MM.1S (cell line): ENCODE measurements at regions not wholly inside any gene's neighbourhood (a gene's known extent, or its start where the extent isn't known, plus 50 kb on each side); places are given as distances from the start of the nearest gene placed in this dataset.

Experiments used
- DNase-seq: peaks from one replicate; pipeline ENCODE4 v3.0.0-alpha.2; 2015
- H2AFZ ChIP-seq: fragments of 300-600 bp; sonication (generic); 2 replicates; pipeline ENCODE4 v1.6.0; 2016; ENCODE audit warnings: antibody characterized with exemption, low read length
- H3F3A ChIP-seq: fragments of 300-600 bp; sonication (generic); 2 replicates; pipeline ENCODE4 v1.6.1; 2016; ENCODE audit warnings: mild to moderate bottlenecking, antibody characterized with exemption, low read length, moderate library complexity, mixed read lengths; ENCODE audit not compliant: insufficient read depth
- H3K27ac ChIP-seq: fragments of 300-600 bp; sonication (generic); 2 replicates; pipeline ENCODE4 v1.5.1; 2016; ENCODE audit warnings: mild to moderate bottlenecking, low read length
- H3K27me3 ChIP-seq: fragments of 300-600 bp; sonication (generic); replicated peaks from 2 replicates; pipeline ENCODE4 v1.6.0; 2016; ENCODE audit warnings: low read length; ENCODE audit not compliant: insufficient read depth
- H3K36me3 ChIP-seq: fragments of 300-600 bp; sonication (generic); replicated peaks from 2 replicates; pipeline ENCODE4 v1.6.1; 2016; ENCODE audit warnings: mild to moderate bottlenecking, low read length, mixed read lengths; ENCODE audit not compliant: insufficient read depth
- H3K4me1 ChIP-seq: fragments of 300-600 bp; sonication (generic); 2 replicates; pipeline ENCODE4 v1.6.1; 2016; ENCODE audit warnings: low read length, mixed read lengths
- H3K4me2 ChIP-seq: fragments of 300-600 bp; sonication (generic); 2 replicates; pipeline ENCODE4 v1.6.0; 2016; ENCODE audit warnings: low read depth, low read length
- H3K4me3 ChIP-seq: fragments of 300-600 bp; sonication (generic); 2 replicates; pipeline ENCODE4 v1.5.1; 2016; ENCODE audit warnings: low read length, mixed read lengths
- H3K79me2 ChIP-seq: fragments of 300-600 bp; sonication (generic); 2 replicates; pipeline ENCODE4 v1.6.1; 2016; ENCODE audit warnings: mixed run types, low read length, mixed read lengths
- H3K9ac ChIP-seq: fragments of 300-600 bp; sonication (generic); 2 replicates; pipeline ENCODE4 v1.6.1; 2016; ENCODE audit warnings: low read length, mixed read lengths
- H3K9me2 ChIP-seq: fragments of 300-600 bp; sonication (generic); replicated peaks from 2 replicates; pipeline ENCODE4 v1.6.1; 2016; ENCODE audit warnings: mild to moderate bottlenecking, low read length, mixed read lengths; ENCODE audit not compliant: insufficient read depth
- H3K9me3 ChIP-seq: fragments of 300-600 bp; sonication (generic); replicated peaks from 2 replicates; pipeline ENCODE4 v1.6.1; 2016; ENCODE audit warnings: mild to moderate bottlenecking, low read length, mixed read lengths; ENCODE audit not compliant: insufficient read depth
- H4K20me1 ChIP-seq: fragments of 300-600 bp; sonication (generic); 2 replicates; pipeline ENCODE4 v1.6.1; 2016; ENCODE audit warnings: mild to moderate bottlenecking, low read length, moderate library complexity, mixed read lengths; ENCODE audit not compliant: insufficient read depth
- CTCF ChIP-seq: fragments of 300-600 bp; sonication (generic); IDR thresholded peaks from 2 replicates; pipeline ENCODE4 v1.5.1; 2016; ENCODE audit warnings: antibody characterized with exemption, low read length, mixed read lengths
- EZH2 ChIP-seq: fragments of 300-600 bp; sonication (generic); optimal IDR thresholded peaks from 2 replicates; pipeline ENCODE3; 2017; ENCODE audit warnings: low read depth, mild to moderate bottlenecking, antibody characterized with exemption, low read length, mixed read lengths
- EZH2phosphoT487 ChIP-seq: fragments of 300-600 bp; sonication (generic); IDR thresholded peaks from 2 replicates; pipeline ENCODE4 v1.6.1; 2018; ENCODE audit warnings: antibody characterized with exemption, low read length

GRCh38 chr6:170008294-170008785 lies 256.9 kb downstream of the ERMARD start:
- H3K4me2 ChIP-seq, result no peak overlapping the region
- no peaks in the 10 kb centered on the region for H3F3A ChIP-seq
- TF ChIP-seq CTCF, result no peak
- TF ChIP-seq EZH2, result no peak
- no peak for TF ChIP-seq EZH2phosphoT487

DNA sequence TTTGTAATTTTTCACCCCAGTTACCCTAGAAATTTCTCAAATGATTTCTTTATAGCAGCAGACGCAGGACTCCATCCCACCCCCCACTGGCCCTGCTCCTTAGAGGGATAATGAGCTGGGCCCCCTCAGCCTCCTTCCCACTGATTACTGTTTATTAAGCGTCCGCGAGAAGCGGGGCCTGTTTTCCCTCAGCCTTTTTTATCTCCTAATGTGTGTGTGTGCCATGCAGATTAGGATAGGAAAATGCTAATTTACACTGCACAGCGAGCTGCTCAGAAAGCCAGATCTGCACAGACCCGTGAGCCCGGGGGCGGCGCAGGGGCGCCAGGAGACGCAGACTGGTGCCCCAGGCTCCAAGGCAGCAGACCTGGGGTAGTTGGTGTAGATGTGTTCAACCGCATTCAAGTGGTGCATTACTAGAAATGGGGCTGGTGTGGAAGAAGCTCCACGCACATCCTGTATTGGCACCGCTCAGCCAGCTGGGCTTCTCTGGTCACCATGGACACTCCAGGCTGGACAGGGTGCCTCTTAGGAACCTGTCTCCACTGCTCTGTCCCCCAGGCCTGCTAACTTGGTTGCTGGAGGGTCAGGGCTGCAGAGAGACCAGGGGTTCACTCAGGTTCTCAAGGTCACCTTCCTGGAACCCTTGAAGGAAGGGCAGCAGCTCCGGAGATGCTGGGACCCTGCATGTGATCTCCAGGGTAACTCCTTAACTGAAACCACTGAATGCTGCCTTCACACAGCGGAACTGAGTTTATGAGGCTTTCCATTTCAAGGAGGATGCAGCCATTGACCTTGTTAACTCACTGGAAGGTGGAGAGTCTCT lies 256.3 kb downstream of the ERMARD start:
- Histone ChIP-seq H2AFZ (no peak overlapping the region), H3F3A (no peaks in the 10 kb centered on the region), H3K36me3 (no peaks in the 10 kb centered on the region), H3K9ac (no peak overlapping the region), H3K79me2 (no peaks in the 10 kb centered on the region), H3K4me1 (no peaks in the 10 kb centered on the region), H3K9me3 (no peaks in the 10 kb centered on the region), H3K27me3 (no peaks in the 10 kb centered on the region; the same call in 1 of the 2 replicates), H3K4me3 (no peak overlapping the region), H3K4me2 (no peak overlapping the region), H4K20me1 (no peaks in the 10 kb centered on the region), H3K9me2 (no peaks in the 10 kb centered on the region), H3K27ac (no peak overlapping the region)
- TF ChIP-seq EZH2 (no peak), EZH2phosphoT487 (no peak), CTCF (no peak)
- no peak for DNase-seq

More at GRCh38 chr6:170008294-170008785, 256.9 kb downstream of the ERMARD start:
- Histone ChIP-seq H2AFZ (no peak overlapping the region), H3K4me1 (no peaks in the 10 kb centered on the region), H3K9me2 (no peaks in the 10 kb centered on the region), H3K9me3 (no peaks in the 10 kb centered on the region), H3K27ac (no peak overlapping the region), H3K9ac (no peak overlapping the region), H3K36me3 (no peaks in the 10 kb centered on the region), H4K20me1 (no peaks in the 10 kb centered on the region), H3K4me3 (no peak overlapping the region), H3K79me2 (no peaks in the 10 kb centered on the region), H3K27me3 (no peaks in the 10 kb centered on the region; the same call in 1 of the 2 replicates)
- no peak for DNase-seq

GRCh38 chr6:170006900-170007467 lies 255.6 kb downstream of the ERMARD start:
- no peak overlapping the region for H2AFZ ChIP-seq
- no peaks in the 10 kb centered on the region for H3K9me2 ChIP-seq
- no peak overlapping the region for H3K9ac ChIP-seq
- H3K79me2 ChIP-seq, result no peaks in the 10 kb centered on the region
- no peaks in the 10 kb centered on the region for H3K4me1 ChIP-seq
- H3K4me3 ChIP-seq, result no peak overlapping the region
- H3K9me3 ChIP-seq, result no peaks in the 10 kb centered on the region
- H4K20me1 ChIP-seq, result no peaks in the 10 kb centered on the region
- no peak overlapping the region for H3K4me2 ChIP-seq
- no peak overlapping the region for H3K27ac ChIP-seq
- no peaks in the 10 kb centered on the region for H3F3A ChIP-seq
- no peaks in the 10 kb centered on the region for H3K36me3 ChIP-seq
- H3K27me3 ChIP-seq, result no peaks in the 10 kb centered on the region; the same call in 1 of the 2 replicates
- DNase-seq, result no peak
- TF ChIP-seq EZH2phosphoT487, result no peak
